Activated B cell treated with CpG ODN at 0.5 μM for 24 hours (primary cell): ENCODE measurements at regions not wholly inside any gene's neighbourhood (a gene's known extent, or its start where the extent isn't known, plus 50 kb on each side); places are given as distances from the start of the nearest gene placed in this dataset.

Experiments used
- ATAC-seq: fragments of 200-7000 bp; cut with Tn5 transposase; one replicate; pipeline ENCODE4 v1.10.0; 2021; ENCODE audit warnings: low read depth, mild to moderate bottlenecking, moderate library complexity
- CTCF ChIA-PET: fragments of 350-600 bp; sonication (Branson Sonifier 250); formaldehyde crosslinking; loops from one replicate; lab custom pipeline; 2021; ENCODE audit warnings: antibody characterized with exemption; lab: Charles Lee
- POLR2A ChIA-PET: fragments of 350-600 bp; sonication (Branson Sonifier 250); formaldehyde crosslinking; loops from one replicate; lab custom pipeline; 2021; ENCODE audit warnings: antibody characterized with exemption; lab: Charles Lee
- DNase-seq: peaks from one replicate; pipeline ENCODE4 v3.0.0; 2022
- H3K27ac Mint-ChIP-seq: one replicate; pipeline ENCODE4 v1.8.0; 2020; ENCODE audit warnings: mixed read lengths
- H3K27me3 Mint-ChIP-seq: one replicate; pipeline ENCODE4 v1.8.0; 2021; ENCODE audit warnings: mixed read lengths
- H3K36me3 Mint-ChIP-seq: one replicate; pipeline ENCODE4 v1.8.0; 2021; ENCODE audit warnings: low read depth, mixed read lengths
- H3K4me1 Mint-ChIP-seq: one replicate; pipeline ENCODE4 v1.8.0; 2021; ENCODE audit warnings: mixed read lengths
- H3K4me3 Mint-ChIP-seq: one replicate; pipeline ENCODE4 v1.8.0; 2020; ENCODE audit warnings: mild to moderate bottlenecking, mixed read lengths
- H3K9me3 Mint-ChIP-seq: one replicate; pipeline ENCODE4 v1.8.0; 2020; ENCODE audit warnings: mixed read lengths
- intact Hi-C: fragments of 100-400 bp; cut with micrococcal nuclease; formaldehyde crosslinking; loops from one replicate; pipeline ENCODE4 v1.15.1; 2024
- TF ChIP-seq, protein P1 (sequence below): fragments of 200-600 bp; IDR thresholded peaks from one replicate; pipeline ENCODE4 v1.8.0; 2022; ENCODE audit warnings: antibody characterized with exemption, mild to moderate bottlenecking

DNA sequence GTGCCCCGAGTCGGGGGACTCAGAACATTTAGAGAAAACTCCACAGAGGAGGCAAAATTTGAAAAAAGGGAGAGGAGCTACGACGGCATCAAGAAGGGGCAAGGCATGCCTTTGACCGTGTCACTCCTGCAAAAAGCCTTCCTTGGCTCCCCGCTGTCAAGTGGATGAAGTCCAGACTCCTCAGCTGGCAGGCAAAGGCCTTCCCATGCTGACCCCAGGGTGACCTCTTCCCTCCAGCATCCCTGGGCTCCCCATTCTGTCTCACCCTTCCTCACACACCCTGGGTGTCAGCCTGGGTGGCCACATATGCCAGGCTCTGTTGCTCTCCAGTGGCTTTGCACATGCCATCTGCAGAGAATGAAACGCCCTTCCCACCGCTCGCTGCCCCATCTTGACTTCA lies 88.4 kb upstream of the ZMIZ1 start:
- CTCF ChIA-PET: no interaction called here
- no peaks in the 10 kb centered on the region for H3K9me3 Mint-ChIP-seq

DNA sequence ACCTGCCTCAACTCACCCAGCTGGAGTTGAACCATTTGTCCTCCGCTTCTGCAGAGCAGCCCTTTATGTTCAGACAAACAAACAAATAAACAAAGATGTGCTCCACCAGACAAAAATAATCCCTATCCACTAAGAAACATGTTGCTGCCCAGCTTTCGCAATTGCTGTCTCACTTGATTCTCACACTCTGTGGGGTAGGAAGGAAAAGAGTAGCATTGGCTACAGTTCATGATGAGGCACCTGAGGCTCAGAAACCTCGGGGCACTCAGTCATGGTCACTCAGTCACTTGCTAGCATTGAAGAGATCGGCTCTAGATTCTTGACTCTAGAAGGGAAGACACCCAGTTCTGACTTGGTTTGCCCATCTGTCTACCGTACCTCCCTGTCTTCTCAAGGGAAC lies 88.0 kb upstream of the ZMIZ1 start:
- Mint-ChIP-seq H3K36me3 (no peaks in the 10 kb centered on the region), H3K4me1 (peaks cover 7% of the 10 kb centered on the region), H3K4me3 (no peak overlapping the region), H3K27ac (no peak overlapping the region), H3K9me3 (no peaks in the 10 kb centered on the region), H3K27me3 (peaks cover 47% of the 10 kb centered on the region)
- POLR2A ChIA-PET: interaction anchor here (1.0 kb wide), 1 partner anchor 86 kb away, joined by 3 read pairs; no protein-coding TSS in a partner anchor
- TF ChIP-seq, protein P1, sequence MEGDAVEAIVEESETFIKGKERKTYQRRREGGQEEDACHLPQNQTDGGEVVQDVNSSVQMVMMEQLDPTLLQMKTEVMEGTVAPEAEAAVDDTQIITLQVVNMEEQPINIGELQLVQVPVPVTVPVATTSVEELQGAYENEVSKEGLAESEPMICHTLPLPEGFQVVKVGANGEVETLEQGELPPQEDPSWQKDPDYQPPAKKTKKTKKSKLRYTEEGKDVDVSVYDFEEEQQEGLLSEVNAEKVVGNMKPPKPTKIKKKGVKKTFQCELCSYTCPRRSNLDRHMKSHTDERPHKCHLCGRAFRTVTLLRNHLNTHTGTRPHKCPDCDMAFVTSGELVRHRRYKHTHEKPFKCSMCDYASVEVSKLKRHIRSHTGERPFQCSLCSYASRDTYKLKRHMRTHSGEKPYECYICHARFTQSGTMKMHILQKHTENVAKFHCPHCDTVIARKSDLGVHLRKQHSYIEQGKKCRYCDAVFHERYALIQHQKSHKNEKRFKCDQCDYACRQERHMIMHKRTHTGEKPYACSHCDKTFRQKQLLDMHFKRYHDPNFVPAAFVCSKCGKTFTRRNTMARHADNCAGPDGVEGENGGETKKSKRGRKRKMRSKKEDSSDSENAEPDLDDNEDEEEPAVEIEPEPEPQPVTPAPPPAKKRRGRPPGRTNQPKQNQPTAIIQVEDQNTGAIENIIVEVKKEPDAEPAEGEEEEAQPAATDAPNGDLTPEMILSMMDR: no peak
- DNase-seq (no peak), ATAC-seq (no peak)
- intact Hi-C loops: no loop called here
- CTCF ChIA-PET: no interaction called here

More for the DNA sequence above, 88.4 kb upstream of the ZMIZ1 start:
- Mint-ChIP-seq H3K4me1 (peaks cover 7% of the 10 kb centered on the region), H3K27me3 (peaks cover 51% of the 10 kb centered on the region), H3K27ac (no peak overlapping the region), H3K4me3 (no peak overlapping the region), H3K36me3 (no peaks in the 10 kb centered on the region)
- DNase-seq: no peak
- TF ChIP-seq, protein P1: no peak
- intact Hi-C loops: no loop called here
- POLR2A ChIA-PET: no interaction called here
- ATAC-seq: no peak

DNA sequence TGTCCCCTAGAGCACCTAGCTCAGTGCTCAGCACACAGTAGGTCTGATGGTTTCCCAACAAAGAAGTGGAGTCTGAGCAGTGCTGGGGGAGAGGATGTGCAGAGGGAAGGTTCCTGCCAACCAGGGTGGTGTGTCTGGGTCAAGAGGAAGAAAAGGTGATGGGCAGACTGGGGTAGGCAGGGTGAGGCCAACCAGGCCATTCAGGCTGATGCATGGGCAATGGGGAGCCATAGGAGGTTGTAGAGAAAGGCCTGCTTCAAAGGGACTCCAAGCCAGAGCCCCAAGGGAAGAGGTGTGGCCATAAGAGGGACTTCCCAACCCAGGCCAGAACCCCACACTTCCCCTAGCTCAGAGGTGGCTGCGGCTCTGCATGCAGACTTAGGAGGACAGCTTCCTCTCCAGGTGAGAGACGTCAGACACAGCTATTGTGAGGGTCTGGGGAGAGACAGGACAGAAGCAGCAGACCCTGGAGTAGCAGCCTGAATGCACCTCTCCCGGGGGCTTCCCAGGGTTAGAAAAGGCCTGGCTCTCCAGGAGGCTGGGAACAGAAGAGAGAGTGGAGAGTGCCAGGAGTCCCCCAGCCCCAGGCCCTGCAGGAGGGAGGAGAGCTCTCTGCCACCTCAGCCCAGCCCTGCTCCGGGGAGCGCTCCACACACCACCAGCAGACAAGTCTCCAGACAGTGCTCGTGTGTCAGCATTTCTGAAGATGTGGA lies 87.4 kb upstream of the ZMIZ1 start:
- Mint-ChIP-seq H3K4me3 (no peak overlapping the region), H3K27ac (no peak overlapping the region), H3K4me1 (peaks cover 7% of the 10 kb centered on the region), H3K9me3 (no peaks in the 10 kb centered on the region), H3K36me3 (no peaks in the 10 kb centered on the region), H3K27me3 (peaks cover 47% of the 10 kb centered on the region)
- intact Hi-C loops: no loop called here
- TF ChIP-seq, protein P1: no peak
- ATAC-seq (peak; percentile 62), DNase-seq (no peak)
- ChIA-PET POLR2A (interaction anchor here (1.0 kb wide), 1 partner anchor 86 kb away, joined by 3 read pairs; no protein-coding TSS in a partner anchor), CTCF (no interaction called here)

DNA sequence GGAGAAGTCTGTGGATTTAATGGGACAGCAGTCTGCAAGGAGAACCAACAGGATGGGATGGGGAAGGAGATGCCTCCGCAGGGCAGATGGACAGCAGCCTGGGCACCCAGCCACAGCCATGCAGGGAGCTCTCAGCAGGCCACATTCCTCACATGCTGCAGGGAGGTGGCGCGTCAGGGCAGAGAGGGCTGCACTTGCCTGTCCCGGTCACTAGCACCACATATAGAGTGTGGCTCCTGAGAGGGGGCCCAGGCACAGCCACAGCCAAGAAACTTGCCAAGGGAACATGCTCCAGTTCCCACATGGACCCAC lies 86.8 kb upstream of the ZMIZ1 start:
- Mint-ChIP-seq H3K36me3 (no peaks in the 10 kb centered on the region), H3K27me3 (peaks cover 45% of the 10 kb centered on the region), H3K4me3 (no peak overlapping the region), H3K27ac (no peak overlapping the region), H3K4me1 (peaks cover 7% of the 10 kb centered on the region), H3K9me3 (no peaks in the 10 kb centered on the region)
- TF ChIP-seq, protein P1: no peak
- no peak for ATAC-seq
- CTCF ChIA-PET: no interaction called here
- DNase-seq: no peak
- intact Hi-C loops: no loop called here
- POLR2A ChIA-PET: interaction anchor here (1.0 kb wide), 1 partner anchor 85 kb away, joined by 3 read pairs; no protein-coding TSS in a partner anchor

DNA sequence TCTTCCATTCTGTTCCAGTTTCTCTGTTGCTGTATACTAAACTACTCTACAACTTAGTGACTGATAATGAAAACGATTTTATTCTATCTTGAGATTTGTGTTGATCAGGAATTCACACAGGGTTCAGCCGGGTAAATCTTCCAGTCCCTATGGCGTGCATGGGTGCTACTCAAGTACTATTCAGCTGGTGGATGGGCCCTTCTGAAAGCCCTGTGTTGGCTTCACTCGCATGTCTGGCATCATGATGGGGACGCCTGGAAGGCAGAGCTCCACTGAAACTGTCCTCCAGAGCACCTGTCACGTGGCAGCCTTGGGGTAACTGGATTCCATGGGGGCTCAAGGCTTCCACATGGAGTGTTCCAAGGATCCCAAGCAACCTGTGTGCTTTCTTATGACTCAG lies 86.0 kb upstream of the ZMIZ1 start:
- POLR2A ChIA-PET: no interaction called here
- H3K27me3 Mint-ChIP-seq: peaks cover 42% of the 10 kb centered on the region
- H3K36me3 Mint-ChIP-seq: no peaks in the 10 kb centered on the region
- CTCF ChIA-PET: interaction anchor here (1.0 kb wide), 1 partner anchor 8 kb away, joined by 3 read pairs; no protein-coding TSS in a partner anchor
- peaks cover 7% of the 10 kb centered on the region for H3K4me1 Mint-ChIP-seq
- ATAC-seq (no peak), DNase-seq (no peak)
- no peak overlapping the region for H3K27ac Mint-ChIP-seq
- H3K9me3 Mint-ChIP-seq: no peaks in the 10 kb centered on the region
- H3K4me3 Mint-ChIP-seq: no peak overlapping the region
- intact Hi-C loops: no loop called here
- TF ChIP-seq, protein P1: no peak
